PC-9 (cell line): ENCODE measurements at regions not wholly inside any gene's neighbourhood (a gene's known extent, or its start where the extent isn't known, plus 50 kb on each side); places are given as distances from the start of the nearest gene placed in this dataset.

Experiments
- EZH2 ChIP-seq: fragments of 200-600 bp; sonication (generic); IDR thresholded peaks from 2 replicates; pipeline ENCODE4 v1.8.0; 2017; ENCODE audit warnings: antibody characterized with exemption, low read depth
- TF ChIP-seq, protein P1 (sequence below): fragments of 200-600 bp; sonication (generic); conservative IDR thresholded peaks from 2 replicates; pipeline ENCODE4 v1.6.1; 2017; ENCODE audit warnings: mixed run types, antibody characterized with exemption, mild to moderate bottlenecking, moderate library complexity

DNA sequence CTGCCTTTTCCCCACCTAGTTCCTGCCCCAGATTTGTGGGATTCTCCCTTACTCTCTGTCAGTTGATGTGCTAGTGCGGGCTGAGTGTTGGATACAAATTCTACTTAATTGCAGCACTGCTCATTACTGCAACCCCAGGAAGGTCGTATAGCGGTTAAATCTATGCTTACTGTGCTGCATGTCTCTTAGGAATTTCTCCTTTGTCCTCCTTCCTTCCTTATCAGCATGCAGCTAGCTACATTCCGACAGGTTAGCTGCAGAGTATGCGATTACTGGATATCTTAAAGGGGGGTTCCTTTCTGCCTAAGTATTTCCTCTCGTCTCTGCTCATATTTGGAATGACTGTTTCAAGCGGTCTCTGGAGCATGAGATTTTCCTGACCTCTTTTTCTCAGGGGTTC is 662.8 kb downstream of the TLL1 start:
- TF ChIP-seq, protein P1, sequence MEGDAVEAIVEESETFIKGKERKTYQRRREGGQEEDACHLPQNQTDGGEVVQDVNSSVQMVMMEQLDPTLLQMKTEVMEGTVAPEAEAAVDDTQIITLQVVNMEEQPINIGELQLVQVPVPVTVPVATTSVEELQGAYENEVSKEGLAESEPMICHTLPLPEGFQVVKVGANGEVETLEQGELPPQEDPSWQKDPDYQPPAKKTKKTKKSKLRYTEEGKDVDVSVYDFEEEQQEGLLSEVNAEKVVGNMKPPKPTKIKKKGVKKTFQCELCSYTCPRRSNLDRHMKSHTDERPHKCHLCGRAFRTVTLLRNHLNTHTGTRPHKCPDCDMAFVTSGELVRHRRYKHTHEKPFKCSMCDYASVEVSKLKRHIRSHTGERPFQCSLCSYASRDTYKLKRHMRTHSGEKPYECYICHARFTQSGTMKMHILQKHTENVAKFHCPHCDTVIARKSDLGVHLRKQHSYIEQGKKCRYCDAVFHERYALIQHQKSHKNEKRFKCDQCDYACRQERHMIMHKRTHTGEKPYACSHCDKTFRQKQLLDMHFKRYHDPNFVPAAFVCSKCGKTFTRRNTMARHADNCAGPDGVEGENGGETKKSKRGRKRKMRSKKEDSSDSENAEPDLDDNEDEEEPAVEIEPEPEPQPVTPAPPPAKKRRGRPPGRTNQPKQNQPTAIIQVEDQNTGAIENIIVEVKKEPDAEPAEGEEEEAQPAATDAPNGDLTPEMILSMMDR, result no peak
- no peak for TF ChIP-seq EZH2
